GM23338 (cell line): ENCODE measurements at regions not wholly inside any gene's neighbourhood (a gene's known extent, or its start where the extent isn't known, plus 50 kb on each side); places are given as distances from the start of the nearest gene placed in this dataset.

ENCODE experiments used
- ATAC-seq: fragments of 200-7000 bp; cut with Tn5 transposase; 3 replicates; pipeline ENCODE4 v1.9.1; 2020
- DNase-seq: peaks from one replicate; pipeline ENCODE4 v3.0.0-alpha.2; 2015; ENCODE audit warnings: low spot score
- H2AFZ ChIP-seq: fragments of 200-600 bp; sonication (generic); 2 replicates; pipeline ENCODE4 v1.8.0; 2016; ENCODE audit warnings: antibody characterized with exemption, mild to moderate bottlenecking, moderate library complexity
- H3F3A ChIP-seq: fragments of 200-600 bp; sonication (generic); replicated peaks from 2 replicates; pipeline ENCODE4 v1.8.0; 2017; ENCODE audit warnings: antibody characterized with exemption, mixed run types, low read depth
- H3K27ac ChIP-seq: fragments of 200-600 bp; sonication (generic); 2 replicates; pipeline ENCODE4 v1.6.1; 2016; ENCODE audit warnings: low read depth
- H3K27me3 ChIP-seq: fragments of 200-600 bp; sonication (generic); 2 replicates; pipeline ENCODE4 v1.8.0; 2016; ENCODE audit warnings: mild to moderate bottlenecking, mixed run types, moderate library complexity; ENCODE audit not compliant: insufficient read depth
- H3K36me3 ChIP-seq: fragments of 200-600 bp; sonication (generic); 2 replicates; pipeline ENCODE4 v1.8.0; 2016; ENCODE audit warnings: mild to moderate bottlenecking; ENCODE audit not compliant: insufficient read depth
- H3K4me1 ChIP-seq: fragments of 200-600 bp; sonication (generic); 2 replicates; pipeline ENCODE4 v1.8.0; 2016; ENCODE audit warnings: mild to moderate bottlenecking, moderate library complexity; ENCODE audit not compliant: insufficient read depth
- H3K4me2 ChIP-seq: fragments of 200-600 bp; sonication (generic); 2 replicates; pipeline ENCODE4 v1.7.1; 2017; ENCODE audit warnings: mixed run types
- H3K4me3 ChIP-seq: fragments of 200-600 bp; sonication (generic); 2 replicates; pipeline ENCODE4 v1.6.1; 2016; ENCODE audit warnings: mixed run types
- H3K79me2 ChIP-seq: fragments of 200-600 bp; sonication (generic); replicated peaks from 2 replicates; pipeline ENCODE4 v1.8.0; 2017; ENCODE audit warnings: mild to moderate bottlenecking; ENCODE audit not compliant: insufficient read depth
- H3K9me2 ChIP-seq: fragments of 200-600 bp; sonication (generic); 2 replicates; pipeline ENCODE4 v1.8.0; 2017; ENCODE audit not compliant: insufficient read depth
- H4K20me1 ChIP-seq: fragments of 200-600 bp; sonication (generic); replicated peaks from 2 replicates; pipeline ENCODE4 v1.8.0; 2017; ENCODE audit warnings: mild to moderate bottlenecking; ENCODE audit not compliant: insufficient read depth
- H3K27ac Mint-ChIP-seq: 2 replicates; pipeline ENCODE4 v1.8.0; 2020; ENCODE audit warnings: inconsistent platforms, mild to moderate bottlenecking, moderate library complexity, mixed read lengths
- H3K27me3 Mint-ChIP-seq: 3 replicates; pipeline ENCODE4 v1.8.0; 2022; ENCODE audit warnings: low read depth, mild to moderate bottlenecking, moderate library complexity, mixed read lengths, inconsistent platforms; ENCODE audit not compliant: insufficient read depth, poor library complexity
- H3K36me3 Mint-ChIP-seq: 3 replicates; pipeline ENCODE4 v1.8.0; 2021; ENCODE audit warnings: low read depth, mild to moderate bottlenecking, inconsistent platforms, moderate library complexity, mixed read lengths
- H3K4me1 Mint-ChIP-seq: 3 replicates; pipeline ENCODE4 v1.8.0; 2020; ENCODE audit warnings: mild to moderate bottlenecking, inconsistent platforms, mixed read lengths
- H3K4me3 Mint-ChIP-seq: 3 replicates; pipeline ENCODE4 v1.8.0; 2021; ENCODE audit warnings: moderate library complexity, mild to moderate bottlenecking, inconsistent platforms, mixed read lengths
- H3K9me3 Mint-ChIP-seq: 3 replicates; pipeline ENCODE4 v1.8.0; 2020; ENCODE audit warnings: moderate library complexity, mild to moderate bottlenecking, inconsistent platforms, mixed read lengths
- CTCF ChIP-seq, 2 experiments: fragments of 200-600 bp in 1 of 2; sonication (generic) in 1 of 2; conservative IDR thresholded peaks; 2 replicates each; pipeline versions ENCODE4 v1.5.1 to v1.6.1; 2016 to 2017; ENCODE audit warnings: antibody characterized with exemption in 2 of 2, low read depth in 2 of 2, mild to moderate bottlenecking in 2 of 2, moderate library complexity in 1 of 2
- ETS1 ChIP-seq: IDR thresholded peaks from 2 replicates; pipeline ENCODE4 v1.6.1; 2016; ENCODE audit warnings: antibody characterized with exemption
- EZH2 ChIP-seq: fragments of 200-600 bp; sonication (generic); IDR thresholded peaks from one replicate; pipeline ENCODE4 v1.8.0; 2017; ENCODE audit warnings: antibody characterized with exemption, mild to moderate bottlenecking, low read depth; ENCODE audit not compliant: unreplicated experiment
- EZH2phosphoT487 ChIP-seq: fragments of 200-600 bp; sonication (generic); IDR thresholded peaks from one replicate; pipeline ENCODE4 v1.8.1; 2018; ENCODE audit warnings: antibody characterized with exemption; ENCODE audit not compliant: unreplicated experiment
- JUNB ChIP-seq: IDR thresholded peaks from one replicate; pipeline ENCODE4 v1.6.1; 2016; ENCODE audit warnings: antibody characterized with exemption; ENCODE audit not compliant: unreplicated experiment
- NANOG ChIP-seq: IDR thresholded peaks from 2 replicates; pipeline ENCODE4 v1.6.1; 2016; ENCODE audit warnings: antibody characterized with exemption, borderline replicate concordance
- REST ChIP-seq: IDR thresholded peaks from one replicate; pipeline ENCODE4 v1.6.1; 2018; ENCODE audit warnings: antibody characterized with exemption; ENCODE audit not compliant: unreplicated experiment
- STAT1 ChIP-seq: IDR thresholded peaks from one replicate; pipeline ENCODE4 v1.6.1; 2016; ENCODE audit warnings: antibody characterized with exemption; ENCODE audit not compliant: unreplicated experiment
- ZNF114 ChIP-seq: fragments of 250-450 bp; sonication (Bioruptor Pico); IDR thresholded peaks from 2 replicates; pipeline ENCODE4 v1.5.0; 2020; ENCODE audit warnings: mild to moderate bottlenecking, moderate library complexity
- ZNF331 ChIP-seq: fragments of 250-450 bp; sonication (Bioruptor Pico); IDR thresholded peaks from 2 replicates; pipeline ENCODE4 v1.5.0; 2020; ENCODE audit warnings: low read depth, mild to moderate bottlenecking, moderate library complexity

GRCh38 chr5:164210491-164210890 is 705.1 kb downstream of the MAT2B start (continued):
- TF ChIP-seq REST, result no peak

GRCh38 chr5:164214698-164215097 is 709.3 kb downstream of the MAT2B start:
- no peaks in the 10 kb centered on the region for H3K27me3 Mint-ChIP-seq
- H2AFZ ChIP-seq, result no peak overlapping the region
- H3K4me2 ChIP-seq, result no peak overlapping the region
- no peak overlapping the region for H3K27ac Mint-ChIP-seq
- peaks cover 6% of the 10 kb centered on the region; the same call in 2 of the 3 replicates for H3K9me3 Mint-ChIP-seq
- no peaks in the 10 kb centered on the region for H3K79me2 ChIP-seq
- TF ChIP-seq CTCF (conservative IDR thresholded peaks at IDR 0.05; ENCODE audit: low read depth in 2 of 2), result no peak
- TF ChIP-seq ZNF331, result no peak
- no peak for TF ChIP-seq STAT1
- no peak overlapping the region for H3K4me3 Mint-ChIP-seq
- no peaks in the 10 kb centered on the region for H3K27me3 ChIP-seq
- DNase-seq (no peak), ATAC-seq (no peak)
- H3K27ac ChIP-seq, result no peak overlapping the region
- H3F3A ChIP-seq, result no peaks in the 10 kb centered on the region
- no peak overlapping the region for H3K4me3 ChIP-seq
- H4K20me1 ChIP-seq, result no peaks in the 10 kb centered on the region
- H3K9me2 ChIP-seq, result no peaks in the 10 kb centered on the region
- H3K4me1 ChIP-seq, result no peaks in the 10 kb centered on the region
- H3K36me3 Mint-ChIP-seq, result no peaks in the 10 kb centered on the region
- no peaks in the 10 kb centered on the region for H3K36me3 ChIP-seq
- no peaks in the 10 kb centered on the region; the same call in 2 of the 3 replicates for H3K4me1 Mint-ChIP-seq

GRCh38 chr5:164217464-164217863 is 712.0 kb downstream of the MAT2B start:
- H3K27ac Mint-ChIP-seq, result no peak overlapping the region
- no peaks in the 10 kb centered on the region for H3F3A ChIP-seq
- no peaks in the 10 kb centered on the region for H3K4me1 ChIP-seq
- no peaks in the 10 kb centered on the region; the same call in 2 of the 3 replicates for H3K4me1 Mint-ChIP-seq
- no peak overlapping the region for H2AFZ ChIP-seq
- H3K9me2 ChIP-seq, result no peaks in the 10 kb centered on the region
- no peak for ATAC-seq
- DNase-seq, result no peak
- no peaks in the 10 kb centered on the region for H3K27me3 ChIP-seq
- H3K9me3 Mint-ChIP-seq, result peaks cover 6% of the 10 kb centered on the region; the same call in 2 of the 3 replicates
- no peaks in the 10 kb centered on the region for H3K79me2 ChIP-seq
- no peak overlapping the region for H3K27ac ChIP-seq
- no peaks in the 10 kb centered on the region for H4K20me1 ChIP-seq
- no peak overlapping the region for H3K4me3 ChIP-seq
- H3K4me3 Mint-ChIP-seq, result no peak overlapping the region
- no peaks in the 10 kb centered on the region for H3K36me3 ChIP-seq
- H3K4me2 ChIP-seq, result no peak overlapping the region
- H3K27me3 Mint-ChIP-seq, result no peaks in the 10 kb centered on the region
- no peaks in the 10 kb centered on the region for H3K36me3 Mint-ChIP-seq
- TF ChIP-seq NANOG (no peak), JUNB (no peak), EZH2phosphoT487 (no peak), EZH2 (no peak), ETS1 (no peak), ZNF114 (CRISPR knock-in tag) (no peak), STAT1 (no peak)
